Endothelial cell of umbilical vein (primary cell): ENCODE measurements at regions not wholly inside any gene's neighbourhood (a gene's known extent, or its start where the extent isn't known, plus 50 kb on each side); places are given as distances from the start of the nearest gene placed in this dataset.

Source experiments
- CTCF ChIP-seq, 2 donors: IDR thresholded peaks; 1 replicate in 1 of 2; 2 replicates in 1 of 2; pipeline ENCODE4 v1.5.1; 2011; ENCODE audit warnings: low read length in 2 of 2, mild to moderate bottlenecking in 2 of 2, moderate library complexity in 2 of 2, control low read depth in 1 of 2, inconsistent platforms in 1 of 2, low read depth in 1 of 2; ENCODE audit not compliant: insufficient read depth in 1 of 2; ENCODE audit errors: extremely low read depth in 1 of 2
- EZH2 ChIP-seq: IDR thresholded peaks from 2 replicates; pipeline ENCODE4 v1.6.1; 2012; ENCODE audit warnings: borderline replicate concordance, low read depth, mild to moderate bottlenecking, moderate library complexity, low read length, inconsistent platforms; ENCODE audit not compliant: severe bottlenecking
- JUN ChIP-seq: IDR thresholded peaks from 2 replicates; pipeline ENCODE4 v1.6.1; 2011; ENCODE audit warnings: borderline replicate concordance, low read depth; ENCODE audit not compliant: insufficient read length, insufficient read depth
- POLR2A ChIP-seq: IDR thresholded peaks from 2 replicates; pipeline ENCODE4 v1.6.1; 2012; ENCODE audit warnings: low read depth, mild to moderate bottlenecking, control low read depth, low read length
- POLR2AphosphoS5 ChIP-seq: IDR thresholded peaks from 2 replicates; pipeline ENCODE4 v1.6.1; 2012; ENCODE audit warnings: low read depth, mild to moderate bottlenecking, control low read depth, low read length, moderate library complexity; ENCODE audit not compliant: insufficient read depth

- TF ChIP-seq CTCF (IDR thresholded peaks at IDR 0.05; ENCODE audit: extremely low read depth in 1 of 2, insufficient read depth in 1 of 2, low read depth in 1 of 2, low read length in 2 of 2), result no peak
- TF ChIP-seq POLR2A, result no peak
- no peak for TF ChIP-seq JUN
- TF ChIP-seq POLR2AphosphoS5, result no peak
- TF ChIP-seq EZH2, result no peak
Measured at GRCh38 chr14:22397221-22397737, 191.7 kb downstream of the DAD1 start.
